ENCODE measurements at regions not wholly inside any gene's neighbourhood (a gene's known extent, or its start where the extent isn't known, plus 50 kb on each side); places are given as distances from the start of the nearest gene placed in this dataset.

DNA sequence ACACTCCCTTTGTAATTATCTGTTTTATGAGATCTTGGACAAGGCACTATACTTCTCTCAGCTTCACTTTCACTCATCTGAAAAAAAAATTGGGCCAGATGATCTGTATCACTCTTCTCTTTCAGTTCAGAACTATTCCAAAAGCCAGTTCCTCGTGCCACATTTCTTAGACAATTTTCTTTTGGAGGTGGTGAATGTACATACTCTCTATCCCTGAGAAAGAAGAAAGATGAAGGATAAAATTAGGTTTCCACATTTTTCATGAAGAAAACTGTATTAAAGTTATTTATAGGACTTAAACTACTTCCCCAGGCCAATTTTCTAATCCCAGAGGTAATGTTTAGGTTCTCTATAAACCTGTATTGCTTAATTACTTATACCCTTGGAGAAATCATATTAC, 171.6 kb downstream of the SLC6A15 start:
- DNase-seq = no peak

DNA sequence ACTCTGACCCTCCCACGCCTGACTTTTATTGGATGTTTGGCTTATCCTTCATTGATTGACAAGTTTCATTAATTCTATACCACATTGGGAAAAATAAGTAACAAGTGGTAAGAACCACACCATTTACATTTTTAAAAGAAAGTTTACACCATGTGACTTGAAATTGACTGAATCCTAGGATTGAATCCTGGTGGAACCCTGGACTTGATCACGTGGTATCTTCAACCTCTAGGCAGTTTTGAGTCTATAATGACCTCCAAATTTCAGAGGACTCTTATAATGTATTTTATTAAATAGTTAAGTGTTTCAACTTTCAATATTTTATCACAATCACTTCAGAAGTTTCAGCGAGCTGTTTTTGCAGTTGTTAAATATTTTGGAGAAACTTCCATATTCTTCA, 172.0 kb downstream of the SLC6A15 start:
- DNase-seq = no peak

DNA sequence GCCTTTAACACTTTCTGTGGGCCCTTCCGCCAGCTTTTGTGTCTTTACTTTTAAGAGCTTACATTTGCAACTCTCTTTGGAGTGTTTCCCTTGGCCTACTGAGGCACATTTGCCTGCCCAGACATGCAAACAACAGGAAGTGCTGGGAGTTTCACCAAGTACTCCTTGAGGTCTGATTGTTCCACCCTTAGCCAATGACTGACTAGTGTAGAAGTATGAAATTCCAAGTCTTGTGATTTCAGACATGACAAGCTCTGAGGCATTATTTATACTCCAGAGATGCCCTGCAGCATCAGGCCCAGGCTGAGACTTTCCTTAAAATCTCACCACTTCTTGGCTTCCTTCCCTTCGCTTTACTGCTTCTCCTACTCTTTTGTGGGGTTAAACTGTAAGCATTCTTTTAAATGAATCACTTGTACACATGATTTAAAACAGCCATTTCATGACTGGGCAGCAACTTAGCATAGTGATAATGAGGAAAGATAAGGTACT, 174.1 kb downstream of the SLC6A15 start:
- peak; percentile 100 for DNase-seq

DNA sequence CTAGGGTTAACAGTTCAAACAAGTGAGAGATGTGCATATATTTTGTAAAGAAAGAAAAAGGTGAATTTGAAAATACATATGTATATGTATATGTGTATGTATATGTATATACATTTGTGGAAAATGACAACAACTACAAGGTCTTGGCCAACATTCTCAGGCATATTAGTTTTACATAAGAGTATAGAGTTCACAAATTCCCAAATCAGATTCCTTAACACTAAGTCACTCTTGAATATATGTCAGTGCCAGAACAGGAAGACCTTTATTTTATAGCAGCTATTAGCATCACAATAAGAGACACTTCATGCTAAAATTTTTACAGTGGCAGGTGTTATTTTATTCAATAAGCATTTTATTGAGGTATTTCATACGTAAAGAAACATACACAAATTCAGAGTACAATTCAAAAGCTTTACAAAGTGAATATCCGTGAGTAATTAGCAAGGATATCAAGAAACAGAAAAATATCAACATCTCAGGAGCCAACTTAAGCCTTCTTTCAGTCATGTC, 179.7 kb downstream of the SLC6A15 start:
- DNase-seq = no peak

DNA sequence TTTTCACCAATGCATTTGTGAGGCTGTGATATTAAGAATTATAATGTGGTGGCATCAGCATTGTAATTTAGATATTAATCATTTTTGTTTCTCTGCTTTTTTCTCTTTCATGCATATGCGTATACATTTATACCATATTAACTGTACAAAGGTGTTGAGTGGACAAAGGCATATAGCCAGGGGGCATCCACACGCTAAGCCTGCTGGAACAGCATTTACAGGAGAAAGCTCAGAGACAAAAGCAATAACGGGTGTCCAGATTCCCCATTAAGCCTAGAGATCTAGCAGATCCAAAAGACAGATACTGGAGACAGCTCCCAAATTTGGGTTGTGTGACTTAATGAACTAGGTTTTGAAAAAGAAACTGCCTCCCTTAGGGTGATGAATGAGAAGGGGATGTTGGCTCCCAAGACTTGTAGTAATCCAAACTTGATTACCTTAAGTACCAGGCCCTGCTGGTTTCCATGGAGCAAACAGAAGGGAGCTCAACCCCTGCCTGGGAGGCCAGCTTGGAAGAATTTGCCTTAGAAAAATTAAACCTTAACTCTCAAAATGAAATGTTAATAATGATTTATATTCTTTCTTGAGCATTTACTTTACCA, 181.9 kb downstream of the SLC6A15 start:
- DNase-seq = no peak

DNA sequence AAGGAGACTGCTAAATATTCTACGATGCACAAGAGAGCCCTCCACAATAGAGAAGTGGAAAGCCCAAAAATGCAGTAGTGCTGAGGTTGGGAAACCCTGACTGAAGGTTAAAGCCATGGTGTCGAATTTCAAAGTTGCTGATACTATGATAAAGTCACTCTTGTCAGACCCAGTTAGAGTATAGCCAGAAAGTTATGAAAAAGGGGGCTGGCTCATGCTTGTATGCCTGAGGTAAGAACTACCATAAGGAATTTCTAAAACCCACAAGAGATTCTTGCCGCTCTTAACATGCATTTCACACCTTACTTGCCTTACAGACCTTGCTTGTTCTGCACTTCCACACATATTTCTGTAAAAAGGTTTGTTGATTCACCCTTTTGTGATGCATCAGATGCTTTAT, 184.6 kb downstream of the SLC6A15 start:
- DNase-seq = peak; percentile 91

DNA sequence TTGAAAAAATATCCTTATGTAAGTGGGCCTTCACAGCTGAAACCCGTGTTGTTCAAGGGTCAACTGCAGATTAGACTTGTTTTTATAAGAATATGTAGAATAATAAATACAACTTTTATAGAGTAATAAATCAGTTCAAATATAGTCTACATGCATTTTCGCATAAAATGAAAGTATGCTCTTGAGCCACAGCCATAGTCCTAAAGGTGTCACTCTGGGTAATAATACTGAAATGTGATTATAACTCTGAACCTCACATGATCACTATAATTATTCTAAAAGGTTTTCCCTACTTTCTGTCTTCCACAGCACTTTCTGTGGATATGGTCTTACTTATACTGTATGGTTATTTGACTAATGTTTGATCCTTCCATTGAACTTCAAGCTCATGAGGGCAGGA, 185.8 kb downstream of the SLC6A15 start:
- no peak for DNase-seq

DNA sequence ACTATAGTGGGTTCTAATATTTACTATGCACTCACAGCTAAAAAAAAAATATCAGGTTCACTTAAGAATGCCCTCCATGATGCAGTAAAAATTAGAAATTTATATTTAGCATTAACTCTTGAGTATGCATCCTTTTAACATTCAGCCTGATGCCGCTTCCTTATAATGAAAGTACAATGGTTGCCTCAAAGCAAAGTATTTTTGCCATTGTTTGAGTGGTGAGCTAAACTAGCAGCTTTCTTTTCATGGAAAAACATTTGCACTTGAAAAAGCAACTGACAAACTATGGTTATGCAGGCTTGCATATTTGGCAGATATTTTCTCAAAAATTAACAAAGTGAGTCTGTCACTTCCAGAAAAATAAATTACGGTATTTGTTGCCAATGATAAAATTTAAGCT, 188.6 kb downstream of the SLC6A15 start:
- no peak for DNase-seq

DNA sequence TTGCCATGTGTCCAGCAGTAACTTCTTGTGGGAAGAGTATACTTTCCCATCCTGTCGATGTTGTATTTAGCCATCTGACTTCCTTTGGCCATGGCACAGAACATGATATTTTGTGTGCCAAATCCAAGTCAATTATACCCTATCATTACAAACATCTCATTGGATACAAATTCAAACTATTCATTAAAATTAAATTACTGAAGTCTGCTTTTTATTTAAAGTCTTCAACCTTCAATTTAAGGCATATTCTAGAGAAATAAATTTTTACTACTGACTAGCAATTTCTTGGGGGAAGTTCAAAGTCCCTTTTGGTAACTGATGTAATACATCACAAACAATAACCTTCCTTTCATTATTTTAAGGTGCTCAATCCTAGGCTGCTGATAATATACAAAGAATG, 192.6 kb downstream of the SLC6A15 start:
- no peak for DNase-seq

DNA sequence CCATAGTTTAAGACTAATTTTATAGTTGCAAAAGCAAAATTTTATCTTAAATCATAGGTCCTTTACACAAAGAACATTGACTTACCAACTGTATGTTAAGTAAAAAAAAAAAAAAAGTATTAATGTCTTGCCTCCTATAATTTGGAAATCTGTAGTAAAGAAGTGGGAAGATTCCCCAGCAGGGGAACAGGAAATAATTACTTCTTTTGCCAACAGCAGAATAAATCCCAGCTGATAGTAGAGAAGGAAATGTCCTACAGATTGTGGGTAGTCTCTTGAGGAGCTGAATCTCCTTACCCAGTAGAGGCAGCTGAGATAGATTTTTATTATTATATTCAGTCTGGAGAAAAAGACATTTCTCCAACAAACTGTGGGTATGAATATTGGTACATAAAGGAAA, 193.7 kb downstream of the SLC6A15 start:
- no peak for DNase-seq

DNA sequence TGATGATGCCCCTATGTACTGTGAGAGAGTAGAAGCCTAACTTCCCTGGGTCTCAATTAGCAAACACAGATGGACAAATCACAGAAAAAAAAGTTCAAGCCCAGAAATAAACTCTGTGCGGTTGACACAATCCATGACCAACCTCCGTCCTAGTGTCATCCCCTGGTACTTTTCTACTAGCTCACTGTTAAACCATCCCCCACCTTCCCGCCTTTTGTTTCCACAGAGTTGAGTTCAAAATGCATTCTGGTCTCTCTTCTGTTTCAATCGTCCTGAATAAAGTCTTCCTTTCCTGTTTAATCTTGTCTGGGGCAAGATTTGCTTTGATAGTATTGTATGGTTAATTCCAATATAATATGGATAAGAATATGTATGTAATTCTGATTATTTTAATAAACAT, 199.9 kb downstream of the SLC6A15 start:
- no peak for DNase-seq

DNA sequence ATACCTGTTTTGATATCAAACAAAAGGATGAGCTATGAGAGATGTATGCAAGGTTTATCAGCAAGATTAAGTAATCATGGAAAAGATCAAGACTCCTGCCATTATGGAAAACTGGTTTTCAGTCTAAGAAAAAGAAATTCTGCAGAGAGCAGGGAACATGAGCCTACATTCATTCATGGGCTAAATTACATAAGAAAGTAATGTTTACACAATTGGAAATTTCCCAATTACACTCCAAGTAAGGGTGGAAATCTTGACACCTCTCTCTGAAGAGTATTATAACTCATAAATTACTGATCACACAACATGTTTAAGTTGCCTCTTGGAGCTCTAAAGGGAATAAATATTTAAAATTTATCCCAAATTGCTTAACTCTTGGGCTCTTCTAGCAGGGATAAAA, 206.2 kb downstream of the SLC6A15 start:
- DNase-seq = no peak

DNA sequence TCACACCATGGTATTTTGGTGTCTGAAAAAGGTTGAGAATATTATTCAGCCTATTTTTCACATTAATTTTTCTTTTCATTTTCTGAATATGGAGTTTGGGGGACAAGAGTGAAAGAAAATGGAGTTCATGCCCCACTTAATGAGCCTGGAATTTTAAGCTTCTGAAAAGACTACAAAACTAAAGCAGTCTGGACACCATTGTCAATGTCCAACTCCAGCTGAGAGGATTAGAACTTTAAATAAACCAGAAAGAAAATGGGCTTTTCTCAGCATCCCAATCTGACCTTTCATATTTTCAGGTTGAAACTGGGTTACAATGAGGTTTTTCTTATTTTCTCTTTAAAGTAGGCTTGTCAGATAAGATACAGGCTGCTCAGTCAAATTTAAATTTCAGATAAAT, 207.7 kb downstream of the SLC6A15 start:
- no peak for DNase-seq

DNA sequence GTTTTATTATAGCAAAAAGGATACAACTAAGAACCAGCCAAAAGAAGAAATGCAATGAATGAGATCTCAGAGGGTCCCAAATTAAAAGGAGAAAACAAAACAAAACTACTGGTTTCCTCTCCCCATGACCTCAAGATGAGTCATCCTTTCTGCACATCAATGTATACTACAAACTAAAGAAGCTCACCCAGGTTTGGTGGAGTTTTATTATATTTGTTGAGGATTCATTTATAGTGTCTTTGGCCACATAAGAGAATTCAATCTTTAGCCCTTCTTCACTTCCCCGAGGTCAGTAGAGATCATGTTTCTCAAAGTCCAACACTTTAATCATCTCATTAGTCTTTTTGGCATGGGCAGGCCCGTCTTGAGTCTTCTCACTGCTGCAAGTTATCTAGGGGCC, 210.6 kb downstream of the SLC6A15 start:
- DNase-seq = peak; percentile 30

DNA sequence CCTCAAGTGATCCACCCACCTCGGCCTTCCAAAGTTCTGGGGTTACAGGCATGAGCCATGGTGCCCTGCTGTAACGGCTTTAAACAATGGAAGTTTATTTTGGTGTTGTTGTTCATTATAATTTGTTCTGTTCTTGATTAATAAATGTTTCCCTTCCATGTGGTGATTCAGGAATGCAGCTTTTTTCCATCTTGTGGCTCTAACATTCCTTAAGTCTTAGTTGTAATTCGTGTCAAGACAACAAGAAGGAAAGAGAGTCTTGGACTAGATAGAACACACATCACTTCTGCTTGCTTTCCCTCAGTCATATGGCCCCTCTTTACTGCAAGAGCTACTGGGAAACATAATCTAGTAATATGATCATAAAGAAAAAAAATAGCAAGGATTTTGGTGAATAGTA, 211.6 kb downstream of the SLC6A15 start:
- no peak for DNase-seq

DNA sequence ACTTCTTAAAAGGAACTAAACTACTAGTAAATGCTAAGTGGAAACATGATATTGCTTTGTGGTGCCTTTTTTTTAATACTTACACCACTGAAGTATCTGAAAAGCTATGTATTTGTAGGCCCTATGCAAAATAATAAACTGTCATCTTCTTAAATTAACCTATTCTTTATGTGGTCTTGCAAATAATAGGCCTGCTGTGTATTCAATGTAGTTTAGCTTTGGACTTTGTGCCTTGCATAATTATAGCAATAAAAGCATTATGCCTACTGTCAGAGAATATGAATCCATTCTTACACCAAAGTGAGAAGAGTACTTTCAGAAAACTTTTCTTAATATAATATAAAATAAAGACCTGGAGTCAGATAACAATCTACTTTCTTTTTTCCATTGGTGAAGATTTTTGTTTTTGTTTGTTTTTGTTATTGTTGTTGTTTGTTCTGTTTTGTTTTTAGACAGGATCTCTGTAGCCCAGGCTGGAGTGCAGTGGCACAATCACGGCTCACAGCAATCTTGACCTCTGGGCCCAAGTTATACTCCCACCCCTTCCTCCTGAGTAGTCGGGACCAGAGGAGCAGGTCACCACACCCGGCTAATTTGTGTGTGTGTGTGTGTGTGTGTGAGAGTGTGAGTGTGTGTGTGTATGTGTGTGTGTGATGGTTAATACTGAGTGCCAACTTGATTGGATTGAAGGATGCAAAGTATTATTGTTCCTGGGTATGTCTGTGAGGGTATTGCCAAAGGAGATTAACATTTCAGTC, 213.8 kb downstream of the SLC6A15 start:
- DNase-seq = no peak

DNA sequence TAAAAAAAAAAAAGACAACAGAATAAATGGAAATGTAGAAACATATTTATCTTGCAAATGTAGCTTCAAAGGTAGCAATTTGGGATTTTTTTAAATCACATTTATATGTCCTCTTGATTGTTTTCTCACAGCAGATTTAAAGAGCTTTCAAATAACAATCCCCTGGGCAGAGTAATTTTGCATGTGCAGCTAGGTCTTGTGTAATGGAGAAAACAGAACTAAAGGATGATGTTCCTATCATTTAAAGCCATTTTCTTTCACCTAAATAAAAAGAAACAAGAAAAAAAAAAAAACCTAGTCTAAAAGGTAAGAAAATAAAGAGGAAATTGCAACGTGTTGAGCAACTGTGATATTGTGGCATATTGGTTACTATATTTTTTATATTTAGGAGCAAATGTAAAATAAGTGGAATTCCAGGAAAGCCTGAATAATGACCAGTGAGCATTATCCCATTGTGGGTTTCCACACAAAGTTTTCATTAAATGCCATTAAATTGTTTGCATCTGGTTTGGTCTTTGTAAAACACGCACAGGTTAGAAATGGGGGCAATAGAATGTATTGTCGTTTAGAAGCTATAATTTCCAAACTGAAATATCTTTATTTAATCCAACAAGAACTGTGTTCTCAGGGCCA, 215.6 kb downstream of the SLC6A15 start:
- DNase-seq = no peak

DNA sequence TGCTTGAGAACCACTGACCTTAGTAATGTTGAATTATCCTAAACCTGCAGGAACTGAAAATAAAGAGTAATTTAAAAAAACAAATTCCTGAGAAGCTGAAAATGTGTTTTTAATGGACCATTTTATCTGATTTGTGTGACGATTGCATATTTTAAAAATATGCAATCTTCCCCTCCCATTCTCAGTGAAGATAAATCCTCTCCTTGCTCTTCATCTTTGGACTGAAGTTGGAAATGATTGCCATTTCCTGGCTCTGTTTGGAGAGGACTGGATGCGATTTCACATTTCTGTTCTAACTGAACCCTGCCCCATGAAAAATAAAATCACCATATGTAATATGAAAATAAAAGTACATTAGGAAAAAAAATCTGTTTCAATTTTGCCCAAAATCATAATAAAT, 216.3 kb downstream of the SLC6A15 start:
- no peak for DNase-seq

DNA sequence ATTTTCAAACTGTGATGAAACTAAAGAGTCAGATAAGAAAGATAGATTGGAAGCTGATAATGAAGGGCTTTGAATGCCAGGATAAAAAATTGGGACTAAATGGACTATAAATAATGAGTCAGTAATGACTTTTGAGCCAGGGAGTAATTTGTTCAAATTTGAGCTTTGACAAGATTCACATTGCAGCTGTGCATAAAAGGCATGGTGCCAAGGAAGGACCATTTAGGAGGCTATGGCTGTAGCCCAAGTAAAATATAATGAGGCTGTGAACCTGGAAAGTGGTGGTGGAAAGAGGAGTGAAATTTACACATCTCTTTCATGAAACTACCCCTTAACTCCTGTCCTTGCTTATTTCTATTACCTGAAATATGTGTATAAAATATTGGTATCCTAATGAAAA, 218.5 kb downstream of the SLC6A15 start:
- no peak for DNase-seq

DNA sequence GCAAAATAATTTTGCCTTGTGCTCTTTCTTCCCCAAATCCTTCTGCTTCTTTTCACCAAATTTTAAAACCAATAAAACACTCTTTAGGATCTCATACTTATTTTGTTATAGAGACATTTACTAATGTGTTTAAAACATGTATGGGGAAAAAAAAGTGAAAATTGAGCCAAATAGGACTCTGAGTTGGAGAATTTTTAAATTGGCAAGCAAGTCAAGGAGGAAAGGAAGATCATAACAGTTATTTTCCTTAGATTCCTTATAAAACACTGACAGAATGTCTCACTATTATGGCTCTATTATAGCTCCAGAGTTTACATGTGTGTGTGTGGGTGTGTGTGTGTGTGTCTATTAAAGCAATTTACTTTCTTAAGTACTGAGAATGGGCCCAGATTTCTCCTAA, 220.5 kb downstream of the SLC6A15 start:
- no peak for DNase-seq

DNA sequence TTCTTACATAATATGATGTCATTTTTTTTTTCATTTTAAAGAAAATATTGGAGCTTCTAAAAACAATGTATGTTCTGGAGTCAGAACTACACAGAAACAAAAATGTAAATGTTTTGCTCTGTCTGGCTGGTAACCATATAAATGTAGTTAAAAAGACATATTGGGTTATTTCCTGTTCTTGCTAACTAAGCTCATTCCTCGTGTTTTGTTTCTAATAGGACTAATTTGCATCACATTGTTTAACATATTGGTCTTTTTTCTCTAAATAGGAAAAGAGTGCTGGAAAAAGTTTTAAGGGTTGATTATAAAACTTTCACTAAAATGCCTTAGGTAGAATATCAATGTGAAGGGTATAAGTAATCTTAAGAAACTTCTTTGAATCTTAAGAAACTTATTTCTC, 221.3 kb downstream of the SLC6A15 start:
- no peak for DNase-seq

DNA sequence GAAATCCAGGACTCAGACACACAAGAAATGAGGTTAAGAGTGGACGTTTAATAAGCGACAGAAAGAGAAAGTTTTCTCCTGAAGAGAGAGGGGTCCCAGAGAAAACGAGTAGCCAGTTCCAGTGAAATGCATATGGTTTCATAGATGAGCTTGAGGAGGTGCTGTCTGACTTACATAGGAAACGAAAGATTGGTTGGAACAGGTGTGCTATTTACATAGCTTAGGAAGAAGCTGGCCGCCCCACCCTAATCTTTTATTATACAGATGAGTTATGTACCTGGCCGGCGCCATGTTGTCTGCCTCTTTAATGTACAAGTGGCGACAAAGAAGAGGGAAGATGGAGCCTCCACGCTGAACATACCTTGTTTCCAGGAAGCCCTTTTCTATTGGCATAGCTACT, 223.0 kb downstream of the SLC6A15 start:
- no peak for DNase-seq

DNA sequence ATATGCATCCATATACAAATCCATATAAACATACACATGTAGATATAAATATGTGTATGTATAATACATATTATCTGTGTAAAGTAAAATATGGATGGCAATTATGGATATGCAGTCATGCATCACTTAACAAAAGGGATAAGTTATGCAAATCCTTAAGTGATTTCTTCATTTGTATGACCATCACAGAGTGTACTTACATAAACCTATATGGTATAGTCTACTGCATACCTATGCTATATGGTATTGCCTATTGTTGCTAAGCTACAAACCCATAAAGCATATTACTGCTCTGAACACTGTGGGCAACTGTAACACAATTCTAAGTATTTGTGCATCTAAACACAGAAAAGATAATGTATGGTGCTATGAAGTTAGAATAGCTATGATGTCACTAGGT, 227.2 kb downstream of the SLC6A15 start:
- no peak for DNase-seq

DNA sequence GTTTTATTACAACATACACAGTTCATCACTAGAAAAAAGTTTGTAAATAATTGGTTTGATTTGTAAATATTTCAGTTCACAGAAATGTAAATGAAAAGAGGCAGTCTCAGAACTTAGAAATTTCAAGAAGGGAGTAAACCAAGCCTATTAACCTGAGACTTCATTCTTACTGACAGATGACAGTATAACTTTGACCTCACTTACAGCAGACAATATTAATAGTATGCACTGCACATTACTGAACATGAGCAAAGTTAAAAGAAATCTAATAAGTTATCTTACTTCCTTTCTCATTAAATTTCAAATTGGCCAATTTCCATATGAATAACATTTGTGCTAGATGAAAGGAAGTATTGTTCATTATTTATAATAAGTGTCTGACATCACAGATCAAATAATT, 235.8 kb downstream of the SLC6A15 start:
- no peak for DNase-seq
